Activated naive CD8-positive, alpha-beta T cell treated with anti-CD3 and anti-CD28 coated beads, Interleukin-2, amount 10 ng/mL, durations not matched to agents 7 days and 5 days (primary cell): ENCODE measurements at regions not wholly inside any gene's neighbourhood (a gene's known extent, or its start where the extent isn't known, plus 50 kb on each side); places are given as distances from the start of the nearest gene placed in this dataset.
"Not testable (repeated sequence)": the region's sequence is repeated elsewhere in the genome, so short reads cannot be mapped to it uniquely, and the experiment has no call there.

ENCODE experiments used
- ATAC-seq: fragments of 150-1000 bp; cut with Tn5 transposase; one replicate; pipeline ENCODE4 v1.10.0; 2021; ENCODE audit warnings: low read depth, moderate library complexity
- POLR2A ChIA-PET: fragments of 350-600 bp; sonication (Branson Sonifier 250); formaldehyde crosslinking; loops from one replicate; lab custom pipeline; 2021; ENCODE audit warnings: antibody characterized with exemption; lab: Charles Lee
- DNase-seq: peaks from one replicate; pipeline ENCODE4 v3.0.0; 2021
- H3K27ac Mint-ChIP-seq: one replicate; pipeline ENCODE4 v1.8.0; 2022; ENCODE audit warnings: mild to moderate bottlenecking, mixed read lengths
- H3K27me3 Mint-ChIP-seq: one replicate; pipeline ENCODE4 v1.8.0; 2022; ENCODE audit warnings: mild to moderate bottlenecking, moderate library complexity, mixed read lengths
- H3K36me3 Mint-ChIP-seq: one replicate; pipeline ENCODE4 v1.8.0; 2021; ENCODE audit warnings: mild to moderate bottlenecking, mixed read lengths
- H3K4me1 Mint-ChIP-seq: one replicate; pipeline ENCODE4 v1.8.0; 2021; ENCODE audit warnings: mixed read lengths
- H3K4me3 Mint-ChIP-seq: one replicate; pipeline ENCODE4 v1.8.0; 2022; ENCODE audit warnings: mild to moderate bottlenecking, moderate library complexity, mixed read lengths
- H3K9me3 Mint-ChIP-seq: one replicate; pipeline ENCODE4 v1.8.0; 2021; ENCODE audit warnings: mixed read lengths

- Mint-ChIP-seq H3K4me3 (no peak overlapping the region), H3K9me3 (peaks cover 8% of the 10 kb centered on the region), H3K36me3 (no peaks in the 10 kb centered on the region), H3K27ac (no peak overlapping the region), H3K4me1 (no peaks in the 10 kb centered on the region), H3K27me3 (no peaks in the 10 kb centered on the region)
- POLR2A ChIA-PET: no interaction called here
- ATAC-seq (no peak), DNase-seq (no peak)
Measured at GRCh38 chr7:19373334-19373733, 228.1 kb upstream of the FERD3L start.

- Mint-ChIP-seq H3K4me3 (no peak overlapping the region), H3K36me3 (no peaks in the 10 kb centered on the region), H3K27me3 (no peaks in the 10 kb centered on the region), H3K27ac (no peak overlapping the region), H3K9me3 (peaks cover 3% of the 10 kb centered on the region), H3K4me1 (no peaks in the 10 kb centered on the region)
- no peak for ATAC-seq
- no peak for DNase-seq
- POLR2A ChIA-PET: no interaction called here
Measured at GRCh38 chr7:19369806-19370205, 224.6 kb upstream of the FERD3L start.

- H3K9me3 Mint-ChIP-seq: peaks cover 2% of the 10 kb centered on the region
- POLR2A ChIA-PET: no interaction called here
- no peaks in the 10 kb centered on the region for H3K36me3 Mint-ChIP-seq
- H3K27ac Mint-ChIP-seq: no peak overlapping the region
- DNase-seq (no peak), ATAC-seq (no peak)
- H3K27me3 Mint-ChIP-seq: no peaks in the 10 kb centered on the region
- H3K4me3 Mint-ChIP-seq: no peak overlapping the region
- H3K4me1 Mint-ChIP-seq: no peaks in the 10 kb centered on the region
Measured at GRCh38 chr7:19369182-19369581, 224.0 kb upstream of the FERD3L start.

- no peaks in the 10 kb centered on the region for H3K4me1 Mint-ChIP-seq
- no peak overlapping the region for H3K4me3 Mint-ChIP-seq
- POLR2A ChIA-PET: no interaction called here
- no peaks in the 10 kb centered on the region for H3K27me3 Mint-ChIP-seq
- no peak for DNase-seq
- no peak overlapping the region for H3K27ac Mint-ChIP-seq
- no peaks in the 10 kb centered on the region for H3K36me3 Mint-ChIP-seq
- no peak for ATAC-seq
- H3K9me3 Mint-ChIP-seq: peaks cover 1% of the 10 kb centered on the region
Measured at GRCh38 chr7:19368491-19368925, 223.3 kb upstream of the FERD3L start.

- no peak for ATAC-seq
- H3K27me3 Mint-ChIP-seq: no peaks in the 10 kb centered on the region
- H3K4me3 Mint-ChIP-seq: no peak overlapping the region
- H3K27ac Mint-ChIP-seq: no peak overlapping the region
- no peak for DNase-seq
- H3K4me1 Mint-ChIP-seq: no peaks in the 10 kb centered on the region
- POLR2A ChIA-PET: no interaction called here
- H3K9me3 Mint-ChIP-seq: peaks cover 1% of the 10 kb centered on the region
- H3K36me3 Mint-ChIP-seq: no peaks in the 10 kb centered on the region
Measured at GRCh38 chr7:19364950-19365349, 219.7 kb upstream of the FERD3L start.

GRCh38 chr7:19362099-19362498 lies 216.9 kb upstream of the FERD3L start:
- Mint-ChIP-seq H3K9me3 (peaks cover 1% of the 10 kb centered on the region), H3K36me3 (no peaks in the 10 kb centered on the region), H3K27ac (no peak overlapping the region), H3K4me1 (no peaks in the 10 kb centered on the region), H3K4me3 (no peak overlapping the region), H3K27me3 (no peaks in the 10 kb centered on the region)
- DNase-seq (no peak), ATAC-seq (no peak)
- POLR2A ChIA-PET: no interaction called here

- Mint-ChIP-seq H3K27ac (no peak overlapping the region), H3K9me3 (no peaks in the 10 kb centered on the region), H3K4me1 (no peaks in the 10 kb centered on the region), H3K36me3 (no peaks in the 10 kb centered on the region), H3K4me3 (no peak overlapping the region), H3K27me3 (no peaks in the 10 kb centered on the region)
- no peak for DNase-seq
- ATAC-seq: no peak
- POLR2A ChIA-PET: no interaction called here
Measured at GRCh38 chr7:19353180-19353579, 208.0 kb upstream of the FERD3L start.

DNA sequence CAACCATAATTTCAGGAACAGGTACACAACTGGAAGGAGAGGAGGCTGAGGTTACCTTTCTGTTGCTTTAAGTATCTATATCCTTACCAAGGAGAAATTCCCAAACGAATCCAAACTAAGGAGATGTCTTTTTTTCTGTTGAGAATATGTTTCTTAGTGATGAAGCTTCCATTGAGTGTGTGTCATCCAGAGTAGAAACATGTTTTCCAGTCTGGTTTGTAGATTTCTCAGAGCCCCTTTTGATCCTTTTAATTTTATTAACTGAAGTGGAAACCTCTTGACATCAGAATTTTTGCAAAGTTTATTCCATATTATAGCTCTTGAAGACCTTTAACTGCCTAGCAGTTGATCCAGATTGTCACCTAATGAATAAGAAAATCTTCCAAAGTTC lies 207.1 kb upstream of the FERD3L start:
- DNase-seq: no peak
- no peak for ATAC-seq
- Mint-ChIP-seq H3K4me1 (no peaks in the 10 kb centered on the region), H3K9me3 (no peaks in the 10 kb centered on the region), H3K4me3 (no peak overlapping the region), H3K27ac (no peak overlapping the region), H3K27me3 (no peaks in the 10 kb centered on the region), H3K36me3 (no peaks in the 10 kb centered on the region)
- POLR2A ChIA-PET: no interaction called here

DNA sequence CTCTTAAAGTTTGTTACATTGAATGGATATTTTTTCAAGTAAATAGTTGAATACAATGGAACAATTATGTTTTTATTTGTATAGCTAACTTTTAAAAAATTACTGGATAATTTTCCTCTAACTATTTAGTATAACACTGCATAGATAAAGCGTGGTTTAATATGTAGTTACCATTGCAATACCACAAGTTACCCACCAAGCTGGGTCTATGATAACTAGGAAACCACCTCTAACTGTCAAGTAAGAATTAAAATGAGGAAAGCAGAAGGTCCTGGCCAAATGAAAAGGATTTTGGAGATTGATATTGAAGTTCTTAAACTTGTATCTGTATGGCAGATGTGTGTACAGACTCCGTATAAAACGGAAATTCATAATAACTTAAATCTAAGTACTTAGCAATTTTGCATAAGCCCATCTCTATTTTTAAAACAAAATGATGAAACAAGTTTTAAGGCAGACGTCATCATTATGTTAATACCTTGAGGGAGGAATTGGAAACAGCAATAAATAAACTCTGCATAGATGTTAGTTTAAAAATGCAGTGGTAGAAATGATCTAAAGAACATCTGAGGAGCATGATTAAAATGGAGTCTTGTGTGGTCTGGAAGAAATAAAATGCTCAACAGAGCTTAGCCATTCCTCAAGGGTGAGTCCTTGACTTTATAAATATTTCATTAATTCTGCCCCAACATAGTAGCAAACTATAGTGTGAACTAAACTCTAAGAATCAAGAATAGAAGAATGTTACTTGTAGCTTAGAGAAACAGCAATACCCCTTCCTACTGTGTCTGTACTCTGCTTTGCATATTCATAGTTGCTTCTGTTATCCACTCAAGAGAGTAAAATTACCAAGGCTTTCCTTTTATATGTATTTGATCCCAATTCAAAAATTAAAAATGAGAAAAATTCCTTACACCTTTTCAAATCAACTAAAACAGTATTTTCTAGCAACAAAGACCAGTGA lies 206.4 kb upstream of the FERD3L start:
- no peaks in the 10 kb centered on the region for H3K36me3 Mint-ChIP-seq
- H3K27ac Mint-ChIP-seq: no peak overlapping the region
- no peaks in the 10 kb centered on the region for H3K9me3 Mint-ChIP-seq
- H3K4me1 Mint-ChIP-seq: no peaks in the 10 kb centered on the region
- H3K27me3 Mint-ChIP-seq: no peaks in the 10 kb centered on the region
- H3K4me3 Mint-ChIP-seq: no peak overlapping the region
- DNase-seq (no peak), ATAC-seq (no peak)
- POLR2A ChIA-PET: no interaction called here

DNA sequence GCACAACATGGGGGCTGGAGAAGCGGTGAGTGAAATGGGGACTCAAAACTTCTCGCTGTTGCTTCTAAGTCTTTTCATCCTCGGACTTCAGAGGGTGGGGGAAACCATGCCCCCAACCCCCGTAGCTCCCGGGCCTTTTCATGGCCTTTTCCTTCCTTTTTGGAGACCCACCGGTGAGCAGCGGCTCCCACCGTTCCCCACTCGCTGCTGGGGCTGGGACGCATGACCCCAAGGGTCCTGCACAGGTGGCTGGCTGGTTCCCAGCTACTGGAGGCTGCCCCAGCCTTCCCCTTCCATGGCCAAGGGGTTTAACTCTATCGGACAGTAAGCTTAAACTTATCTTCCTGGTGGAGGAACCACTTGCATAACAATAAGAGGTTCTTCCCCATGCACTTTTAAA lies 194.3 kb upstream of the FERD3L start:
- POLR2A ChIA-PET: no interaction called here
- peaks cover 4% of the 10 kb centered on the region for H3K9me3 Mint-ChIP-seq
- no peak overlapping the region for H3K27ac Mint-ChIP-seq
- no peaks in the 10 kb centered on the region for H3K27me3 Mint-ChIP-seq
- no peak for ATAC-seq
- no peak for DNase-seq
- no peak overlapping the region for H3K4me3 Mint-ChIP-seq
- H3K36me3 Mint-ChIP-seq: no peaks in the 10 kb centered on the region
- no peaks in the 10 kb centered on the region for H3K4me1 Mint-ChIP-seq

DNA sequence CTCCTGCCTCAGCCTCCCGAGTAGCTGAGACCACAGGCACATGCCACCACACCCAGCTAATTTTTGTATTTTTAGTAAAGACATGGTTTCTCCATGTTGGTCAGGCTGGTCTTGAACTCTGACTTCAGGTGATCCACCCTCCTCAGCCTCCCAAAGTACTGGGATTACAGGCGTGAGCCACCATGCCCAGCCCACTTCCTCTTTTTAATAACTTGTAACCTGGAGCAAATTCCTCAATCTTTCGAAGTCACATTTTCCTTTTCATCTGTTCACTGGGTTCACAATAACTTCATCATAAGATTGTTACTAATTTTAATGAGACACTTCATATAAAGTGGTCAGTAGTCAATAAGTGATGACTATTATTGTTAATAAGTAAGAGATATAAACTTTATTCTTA lies 193.3 kb upstream of the FERD3L start:
- H3K27me3 Mint-ChIP-seq, ATAC-seq, H3K36me3 Mint-ChIP-seq, H3K4me1 Mint-ChIP-seq, POLR2A ChIA-PET, H3K4me3 Mint-ChIP-seq, H3K27ac Mint-ChIP-seq, H3K9me3 Mint-ChIP-seq, DNase-seq: not testable (repeated sequence)

GRCh38 chr7:19336836-19337383 lies 191.7 kb upstream of the FERD3L start:
- H3K4me3 Mint-ChIP-seq: no peak overlapping the region
- H3K36me3 Mint-ChIP-seq: no peaks in the 10 kb centered on the region
- H3K4me1 Mint-ChIP-seq: no peaks in the 10 kb centered on the region
- POLR2A ChIA-PET: no interaction called here
- peaks cover 4% of the 10 kb centered on the region for H3K9me3 Mint-ChIP-seq
- no peaks in the 10 kb centered on the region for H3K27me3 Mint-ChIP-seq
- no peak for ATAC-seq
- H3K27ac Mint-ChIP-seq: no peak overlapping the region
- no peak for DNase-seq

DNA sequence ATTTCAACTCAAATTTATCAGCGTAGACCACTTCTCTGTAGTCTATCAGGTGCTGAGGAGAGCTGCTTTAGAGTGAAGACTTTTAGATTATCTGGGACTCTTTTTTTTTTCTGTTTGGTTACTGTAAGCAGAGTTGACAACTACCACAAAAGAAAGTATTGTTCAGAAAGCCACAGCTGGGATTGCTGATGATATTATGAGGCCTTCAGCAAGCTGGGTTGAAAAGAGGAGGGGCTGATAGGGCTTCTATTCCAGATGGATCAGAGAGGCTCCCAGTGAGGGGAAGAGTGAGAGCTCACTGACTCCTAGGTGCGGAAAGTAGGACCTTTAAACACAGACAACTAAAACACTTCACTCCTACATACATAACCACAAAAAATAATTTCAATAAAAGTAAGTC lies 188.5 kb upstream of the FERD3L start:
- Mint-ChIP-seq H3K4me3 (no peak overlapping the region), H3K36me3 (no peaks in the 10 kb centered on the region), H3K4me1 (no peaks in the 10 kb centered on the region), H3K27me3 (no peaks in the 10 kb centered on the region), H3K27ac (no peak overlapping the region), H3K9me3 (peaks cover 2% of the 10 kb centered on the region)
- DNase-seq (no peak), ATAC-seq (no peak)
- POLR2A ChIA-PET: no interaction called here

DNA sequence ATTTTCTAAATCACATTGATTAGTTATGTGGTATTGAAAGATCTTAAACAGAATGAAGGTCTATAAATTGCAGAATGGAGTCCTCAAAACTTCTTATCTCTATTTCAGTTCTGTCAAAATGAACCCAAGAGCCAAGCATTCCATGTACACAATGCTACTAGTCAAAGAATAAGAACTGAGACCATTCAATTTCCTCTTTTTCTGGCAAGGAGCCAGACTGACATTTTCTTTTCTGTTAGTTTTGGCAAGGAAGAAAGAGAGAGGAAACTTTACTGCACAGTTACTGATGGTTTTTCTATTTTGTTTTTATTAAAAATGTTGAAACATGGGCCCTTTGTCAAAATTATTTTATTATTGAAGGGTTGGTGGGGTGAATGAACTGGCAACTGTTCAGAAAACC lies 181.8 kb upstream of the FERD3L start:
- no peak overlapping the region for H3K4me3 Mint-ChIP-seq
- DNase-seq: no peak
- no peaks in the 10 kb centered on the region for H3K9me3 Mint-ChIP-seq
- POLR2A ChIA-PET: no interaction called here
- H3K27me3 Mint-ChIP-seq: no peaks in the 10 kb centered on the region
- H3K27ac Mint-ChIP-seq: no peak overlapping the region
- H3K36me3 Mint-ChIP-seq: no peaks in the 10 kb centered on the region
- no peak for ATAC-seq
- no peaks in the 10 kb centered on the region for H3K4me1 Mint-ChIP-seq
